ENCODE measurements at regions not wholly inside any gene's neighbourhood (a gene's known extent, or its start where the extent isn't known, plus 50 kb on each side); places are given as distances from the start of the nearest gene placed in this dataset.

DNA sequence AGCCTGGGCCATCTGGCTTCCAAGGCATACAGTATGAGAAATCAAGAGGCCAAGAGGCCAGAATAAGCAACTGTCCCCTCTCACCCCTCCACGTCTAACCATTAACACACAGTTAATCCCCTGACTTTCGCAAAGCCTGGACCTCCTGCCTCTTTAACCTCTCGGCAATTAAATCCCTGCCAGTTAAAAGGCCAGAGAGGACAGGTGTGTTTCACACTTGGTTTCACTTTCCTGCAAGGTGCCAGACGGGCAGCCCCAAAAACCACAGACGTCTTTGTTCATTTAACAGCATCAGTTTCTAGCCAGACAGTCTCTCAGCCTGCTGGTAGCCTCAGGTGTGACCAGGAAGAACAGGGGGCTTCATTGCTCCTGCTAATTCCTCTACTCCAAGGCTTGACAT lies 91.1 kb upstream of the KIT start:
- TF ChIP-seq BACH2 (CRISPR knock-in tag; IDR thresholded peaks at IDR 0.05; ENCODE audit: borderline replicate concordance) = no peak
- no peak for TF ChIP-seq SNAI2 (CRISPR knock-in tag; IDR thresholded peaks at IDR 0.05)
- no peak for TF ChIP-seq ZNF8 (CRISPR knock-in tag; IDR thresholded peaks at IDR 0.05)
- TF ChIP-seq ZC3H10 (CRISPR knock-in tag; IDR thresholded peaks at IDR 0.05) = no peak
- no peak for TF ChIP-seq ZFP3 (CRISPR knock-in tag; IDR thresholded peaks at IDR 0.05)
- no peak for TF ChIP-seq TOX (CRISPR knock-in tag; IDR thresholded peaks at IDR 0.05; ENCODE audit: borderline replicate concordance)
- no peak for ATAC-seq

DNA sequence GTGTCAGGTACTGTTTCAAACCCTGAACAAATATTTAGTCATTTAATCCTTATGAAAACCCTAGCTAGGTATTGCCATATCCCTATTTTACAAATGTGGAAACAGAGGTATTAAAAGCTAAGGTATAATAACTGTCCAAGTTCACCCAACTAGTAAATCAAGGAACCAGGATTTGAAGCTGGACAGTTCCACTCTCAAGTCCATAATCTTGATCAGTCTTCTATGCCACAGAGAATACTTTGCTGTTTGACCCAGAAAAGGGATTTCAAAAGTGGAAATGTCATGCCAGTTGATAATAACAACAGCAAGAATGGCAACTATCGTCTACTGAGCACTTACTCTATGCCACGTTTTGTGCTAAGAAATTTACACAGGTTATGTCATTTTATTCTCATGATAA lies 90.4 kb upstream of the KIT start:
- peak; percentile 21; the same call in 1 of the 3 replicates for ATAC-seq

DNA sequence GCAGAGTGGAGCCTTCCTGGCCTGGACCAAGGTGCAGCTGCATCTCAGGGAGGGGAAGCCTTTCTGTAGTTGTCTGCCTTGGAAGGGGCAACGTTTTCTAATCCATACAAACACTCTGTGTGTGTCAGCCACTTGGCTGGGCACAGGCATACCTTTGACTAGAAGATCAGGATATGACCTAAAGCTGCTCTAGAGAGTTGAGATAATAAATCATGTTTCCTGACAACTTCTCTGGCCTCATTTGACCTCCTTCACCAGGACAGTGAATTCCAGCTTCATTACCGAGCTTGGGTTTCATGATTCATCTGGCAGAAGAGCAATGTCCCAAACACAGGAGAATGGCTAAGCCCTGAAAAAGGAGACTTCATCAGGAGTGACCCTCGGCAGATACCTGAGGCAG lies 89.6 kb upstream of the KIT start:
- peak; percentile 93 for ATAC-seq
- TF ChIP-seq ESRRG (CRISPR knock-in tag; IDR thresholded peaks at IDR 0.05) = no peak
- no peak for TF ChIP-seq SNAI2 (CRISPR knock-in tag; IDR thresholded peaks at IDR 0.05)
- TF ChIP-seq, protein P1, sequence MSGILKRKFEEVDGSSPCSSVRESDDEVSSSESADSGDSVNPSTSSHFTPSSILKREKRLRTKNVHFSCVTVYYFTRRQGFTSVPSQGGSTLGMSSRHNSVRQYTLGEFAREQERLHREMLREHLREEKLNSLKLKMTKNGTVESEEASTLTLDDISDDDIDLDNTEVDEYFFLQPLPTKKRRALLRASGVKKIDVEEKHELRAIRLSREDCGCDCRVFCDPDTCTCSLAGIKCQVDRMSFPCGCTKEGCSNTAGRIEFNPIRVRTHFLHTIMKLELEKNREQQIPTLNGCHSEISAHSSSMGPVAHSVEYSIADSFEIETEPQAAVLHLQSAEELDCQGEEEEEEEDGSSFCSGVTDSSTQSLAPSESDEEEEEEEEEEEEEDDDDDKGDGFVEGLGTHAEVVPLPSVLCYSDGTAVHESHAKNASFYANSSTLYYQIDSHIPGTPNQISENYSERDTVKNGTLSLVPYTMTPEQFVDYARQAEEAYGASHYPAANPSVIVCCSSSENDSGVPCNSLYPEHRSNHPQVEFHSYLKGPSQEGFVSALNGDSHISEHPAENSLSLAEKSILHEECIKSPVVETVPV (CRISPR knock-in tag; IDR thresholded peaks at IDR 0.05) = no peak
- TF ChIP-seq GLIS3 (CRISPR knock-in tag; IDR thresholded peaks at IDR 0.05) = no peak
- TF ChIP-seq TCF4 (CRISPR knock-in tag; IDR thresholded peaks at IDR 0.05; ENCODE audit: borderline replicate concordance) = no peak
- TF ChIP-seq PPARA (CRISPR knock-in tag; IDR thresholded peaks at IDR 0.05; ENCODE audit: borderline replicate concordance) = no peak
- no peak for TF ChIP-seq PATZ1 (CRISPR knock-in tag; IDR thresholded peaks at IDR 0.05; ENCODE audit: borderline replicate concordance)

More for the DNA sequence above, 90.4 kb upstream of the KIT start:
- TF ChIP-seq ZFP30 (CRISPR knock-in tag; IDR thresholded peaks at IDR 0.05) = no peak
- TF ChIP-seq ESRRG (CRISPR knock-in tag; IDR thresholded peaks at IDR 0.05) = no peak
- TF ChIP-seq ZNF565 (CRISPR knock-in tag; conservative IDR thresholded peaks at IDR 0.05; ENCODE audit: low read depth) = no peak
- TF ChIP-seq GLIS3 (CRISPR knock-in tag; IDR thresholded peaks at IDR 0.05) = no peak
- TF ChIP-seq PATZ1 (CRISPR knock-in tag; IDR thresholded peaks at IDR 0.05; ENCODE audit: borderline replicate concordance) = no peak
- TF ChIP-seq ZNF70 (CRISPR knock-in tag; IDR thresholded peaks at IDR 0.05) = no peak
- no peak for TF ChIP-seq TSHZ2 (CRISPR knock-in tag; IDR thresholded peaks at IDR 0.05)
- no peak for TF ChIP-seq CSDC2 (CRISPR knock-in tag; IDR thresholded peaks at IDR 0.05)
- no peak for TF ChIP-seq RARB (CRISPR knock-in tag; IDR thresholded peaks at IDR 0.05)
- TF ChIP-seq ARNTL (CRISPR knock-in tag; IDR thresholded peaks at IDR 0.05; ENCODE audit: borderline replicate concordance, low read depth) = no peak
- TF ChIP-seq TOX (CRISPR knock-in tag; IDR thresholded peaks at IDR 0.05; ENCODE audit: borderline replicate concordance) = no peak
- TF ChIP-seq ZFP3 (CRISPR knock-in tag; IDR thresholded peaks at IDR 0.05) = no peak
- TF ChIP-seq, protein P2, sequence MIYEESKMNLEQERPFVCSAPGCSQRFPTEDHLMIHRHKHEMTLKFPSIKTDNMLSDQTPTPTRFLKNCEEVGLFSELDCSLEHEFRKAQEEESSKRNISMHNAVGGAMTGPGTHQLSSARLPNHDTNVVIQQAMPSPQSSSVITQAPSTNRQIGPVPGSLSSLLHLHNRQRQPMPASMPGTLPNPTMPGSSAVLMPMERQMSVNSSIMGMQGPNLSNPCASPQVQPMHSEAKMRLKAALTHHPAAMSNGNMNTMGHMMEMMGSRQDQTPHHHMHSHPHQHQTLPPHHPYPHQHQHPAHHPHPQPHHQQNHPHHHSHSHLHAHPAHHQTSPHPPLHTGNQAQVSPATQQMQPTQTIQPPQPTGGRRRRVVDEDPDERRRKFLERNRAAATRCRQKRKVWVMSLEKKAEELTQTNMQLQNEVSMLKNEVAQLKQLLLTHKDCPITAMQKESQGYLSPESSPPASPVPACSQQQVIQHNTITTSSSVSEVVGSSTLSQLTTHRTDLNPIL (CRISPR knock-in tag; IDR thresholded peaks at IDR 0.05; ENCODE audit: low read depth) = no peak
- no peak for TF ChIP-seq ZC3H10 (CRISPR knock-in tag; IDR thresholded peaks at IDR 0.05)
- no peak for TF ChIP-seq TCF4 (CRISPR knock-in tag; IDR thresholded peaks at IDR 0.05; ENCODE audit: borderline replicate concordance)
- TF ChIP-seq ZNF8 (CRISPR knock-in tag; IDR thresholded peaks at IDR 0.05) = no peak
- TF ChIP-seq, protein P1 (CRISPR knock-in tag; IDR thresholded peaks at IDR 0.05) = no peak

All from SK-N-SH treated with all-trans-retinoic acid at 6 μM for 48 hours (cell line).